ENCODE measurements at regions not wholly inside any gene's neighbourhood (a gene's known extent, or its start where the extent isn't known, plus 50 kb on each side); places are given as distances from the start of the nearest gene placed in this dataset.

DNA sequence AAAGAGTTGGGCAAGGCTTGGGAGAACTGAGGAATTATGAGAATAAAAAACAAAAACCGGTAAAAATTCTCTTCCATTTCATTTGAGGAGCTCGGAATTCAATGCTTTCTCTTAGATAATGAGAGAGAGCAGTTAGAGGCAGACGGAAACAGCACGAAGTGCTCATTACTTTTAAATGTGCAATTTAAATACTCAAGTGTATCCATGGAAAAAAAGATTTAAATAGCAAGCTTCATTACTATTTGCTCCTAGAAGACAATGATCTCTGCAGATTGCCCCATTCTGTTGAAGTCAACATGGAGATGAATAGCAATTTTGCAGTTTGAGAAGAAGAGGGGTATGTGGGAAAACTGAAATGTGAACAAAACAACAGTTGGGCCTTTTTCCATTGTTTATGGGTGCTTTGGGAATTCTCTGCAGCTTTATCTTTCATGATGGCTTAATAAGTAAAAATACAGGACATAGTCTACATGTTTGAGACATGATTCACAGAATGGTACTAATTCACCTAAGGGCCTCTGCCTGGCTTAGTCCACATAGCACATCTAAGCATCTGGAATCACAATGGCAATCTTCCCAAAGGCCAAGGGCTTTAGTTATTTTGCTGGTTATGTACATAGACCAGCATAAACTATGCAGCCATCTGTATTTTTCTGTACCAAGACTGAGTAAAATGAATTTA is 512.7 kb upstream of the FAT1 start:
- DNase-seq (ENCODE audit: low spot score): peak; percentile 64

DNA sequence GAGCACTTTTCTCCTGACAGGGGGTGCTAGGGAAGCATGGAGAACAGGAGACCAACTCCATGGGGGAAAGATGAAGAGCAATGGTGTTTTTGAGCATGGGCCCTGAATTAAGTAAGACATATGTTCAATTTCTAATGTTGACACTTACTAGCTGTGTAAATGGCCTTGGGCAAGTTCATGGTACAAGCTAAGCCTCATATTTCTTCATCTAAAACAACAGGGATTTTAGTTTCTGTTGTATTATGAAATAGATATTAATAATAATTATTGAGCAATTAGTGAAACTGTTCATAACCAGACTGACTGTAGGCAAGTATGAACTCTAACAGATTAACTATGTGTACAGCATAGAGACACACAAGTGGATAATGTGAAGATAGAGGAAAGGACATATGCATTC is 515.0 kb upstream of the FAT1 start:
- DNase-seq (ENCODE audit: low spot score): no peak

DNA sequence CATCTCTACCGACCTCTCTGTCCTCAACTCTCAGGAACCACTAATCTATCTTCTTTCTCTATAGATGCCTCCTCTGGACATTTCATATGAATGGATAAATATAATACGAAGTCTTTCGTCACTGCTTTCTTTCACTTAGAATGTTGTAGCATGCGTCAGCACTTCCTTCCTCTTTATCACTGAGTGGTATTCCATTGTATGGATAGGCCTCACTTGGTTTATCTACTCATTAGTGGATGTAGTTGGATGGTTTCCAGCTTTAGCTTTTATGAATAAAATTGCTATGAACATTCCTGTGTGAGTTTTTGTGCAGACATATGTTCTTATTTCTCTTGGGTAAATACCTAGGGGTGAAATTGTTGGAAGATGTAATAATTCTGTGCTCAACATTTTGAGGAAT is 528.2 kb upstream of the FAT1 start:
- peak; percentile 6 for DNase-seq (ENCODE audit: low spot score)

DNA sequence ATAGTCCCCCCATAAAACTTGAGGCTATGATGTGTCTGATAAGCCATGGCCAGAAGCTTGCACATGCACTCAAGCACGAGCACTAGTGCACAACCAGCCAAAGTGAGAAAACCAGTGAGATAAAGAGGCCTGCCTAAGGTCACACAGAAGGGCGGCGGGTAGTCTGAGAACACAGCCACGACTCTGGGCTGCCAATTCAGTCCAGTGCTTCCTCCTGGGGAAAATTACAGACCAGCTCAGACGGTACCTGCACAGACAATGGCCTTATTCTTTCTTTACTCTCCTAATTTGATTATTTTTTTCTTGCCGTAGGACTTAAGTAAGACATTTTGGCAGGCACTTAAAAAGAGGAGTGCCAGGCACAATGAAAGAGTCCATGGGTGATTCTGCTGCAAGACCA is 533.2 kb upstream of the FAT1 start:
- no peak for DNase-seq (ENCODE audit: low spot score)

DNA sequence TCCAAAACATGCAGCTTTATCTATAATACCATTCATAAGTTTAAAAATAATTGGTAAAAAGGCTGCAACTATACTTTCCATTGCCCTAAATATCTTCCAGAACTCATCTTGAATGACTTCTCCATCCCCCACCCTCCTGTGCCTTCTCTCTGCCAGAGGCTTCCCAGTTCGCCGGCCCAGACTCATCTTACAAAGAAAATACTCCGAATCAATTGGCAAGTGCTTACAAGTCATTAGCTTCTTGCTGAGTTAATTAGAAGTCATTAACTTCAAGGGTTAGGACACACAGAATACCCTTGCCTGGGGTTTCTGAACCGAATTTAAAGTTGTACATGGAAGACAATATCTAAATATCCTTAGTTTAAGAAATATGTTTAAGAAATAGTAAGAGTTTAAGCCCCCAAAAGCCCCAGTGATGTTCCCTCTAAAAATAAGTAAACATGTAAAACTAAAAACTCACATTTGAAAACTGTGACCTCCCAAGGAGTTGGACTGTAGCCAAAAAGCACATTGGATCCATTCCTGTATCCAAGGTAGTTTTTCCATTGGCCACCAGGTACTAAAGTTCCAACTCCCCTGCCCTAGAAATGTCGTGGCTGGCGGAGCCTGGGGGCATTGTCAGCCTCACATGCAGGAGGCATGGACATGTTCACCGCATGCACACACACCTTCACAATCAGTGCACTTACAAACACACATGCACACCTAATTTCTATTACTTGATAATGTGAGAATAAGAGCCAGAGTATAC is 535.2 kb upstream of the FAT1 start:
- DNase-seq (ENCODE audit: low spot score): no peak

DNA sequence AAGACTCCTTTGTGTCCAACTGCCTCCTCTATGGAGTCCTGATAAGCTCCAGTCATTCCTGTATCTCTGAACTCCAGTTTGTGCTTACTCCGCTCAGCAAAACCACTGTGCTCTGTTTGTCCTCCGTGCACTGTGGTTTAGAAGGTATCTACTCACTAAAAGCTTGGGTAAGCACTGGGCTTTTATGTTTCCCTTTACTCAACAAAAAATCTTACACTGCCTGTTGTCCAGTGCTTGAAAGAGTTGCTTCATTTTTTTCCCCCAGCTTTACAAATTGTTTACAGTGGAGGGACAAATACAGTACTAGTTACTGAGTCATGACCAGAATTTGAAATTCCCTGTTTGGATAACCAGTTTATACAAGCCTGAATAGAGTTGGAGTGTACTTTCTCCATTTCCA is 545.3 kb upstream of the FAT1 start:
- DNase-seq (ENCODE audit: low spot score): no peak

DNA sequence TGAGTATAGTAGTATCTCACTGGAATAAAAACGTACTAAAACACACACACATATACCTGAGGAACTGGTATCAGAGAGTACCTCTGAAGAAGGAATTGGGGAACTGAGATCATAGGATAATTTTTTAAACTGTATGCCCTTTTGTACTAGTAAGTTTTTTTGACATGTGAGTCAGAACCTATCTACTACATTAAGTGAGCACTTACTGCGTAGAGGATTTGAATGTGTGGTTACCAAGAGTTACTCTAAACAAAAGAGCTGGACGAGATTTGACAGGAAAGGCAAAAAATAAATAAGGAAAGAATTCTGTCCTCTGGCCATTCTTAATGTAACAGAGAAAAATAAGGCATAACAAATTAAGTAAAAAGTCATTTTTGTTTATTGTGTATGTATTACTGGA is 546.5 kb upstream of the FAT1 start:
- no peak for DNase-seq (ENCODE audit: low spot score)

DNA sequence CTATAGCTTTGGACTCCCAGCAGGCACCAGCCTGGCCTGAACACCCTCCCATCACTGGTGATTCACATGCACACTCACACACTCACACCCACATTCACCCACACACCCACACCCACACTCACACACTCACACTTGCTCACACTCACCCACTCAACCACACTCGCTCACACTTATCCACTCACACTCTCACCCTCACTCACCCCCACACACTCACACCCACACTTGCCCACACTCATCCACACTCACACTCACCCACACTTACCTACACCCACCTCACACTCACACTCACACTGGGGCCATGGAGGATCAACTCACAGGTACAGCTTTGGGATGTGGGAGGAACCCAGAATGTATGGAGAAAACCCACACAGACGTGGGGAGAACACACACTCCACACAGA is 548.2 kb upstream of the FAT1 start:
- no peak for DNase-seq (ENCODE audit: low spot score)

DNA sequence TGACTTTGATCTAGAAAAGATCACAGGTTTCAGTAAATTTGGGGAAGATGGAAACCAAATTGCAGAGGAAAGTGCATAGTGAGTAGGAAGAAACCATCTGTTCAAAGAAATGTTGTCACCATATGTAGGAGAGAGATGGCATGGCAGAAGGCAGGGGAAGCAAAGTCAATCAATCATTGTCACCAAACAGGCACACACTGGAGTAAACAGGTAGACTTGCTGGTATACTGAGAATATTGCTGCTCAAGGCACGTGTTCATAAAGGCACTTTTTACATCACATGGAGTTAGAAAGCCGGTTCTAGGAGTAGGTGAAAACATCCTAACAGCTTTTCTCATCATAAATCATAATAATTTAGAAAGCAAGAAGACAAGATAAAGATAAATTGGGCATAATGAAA is 550.5 kb upstream of the FAT1 start:
- no peak for DNase-seq (ENCODE audit: low spot score)

DNA sequence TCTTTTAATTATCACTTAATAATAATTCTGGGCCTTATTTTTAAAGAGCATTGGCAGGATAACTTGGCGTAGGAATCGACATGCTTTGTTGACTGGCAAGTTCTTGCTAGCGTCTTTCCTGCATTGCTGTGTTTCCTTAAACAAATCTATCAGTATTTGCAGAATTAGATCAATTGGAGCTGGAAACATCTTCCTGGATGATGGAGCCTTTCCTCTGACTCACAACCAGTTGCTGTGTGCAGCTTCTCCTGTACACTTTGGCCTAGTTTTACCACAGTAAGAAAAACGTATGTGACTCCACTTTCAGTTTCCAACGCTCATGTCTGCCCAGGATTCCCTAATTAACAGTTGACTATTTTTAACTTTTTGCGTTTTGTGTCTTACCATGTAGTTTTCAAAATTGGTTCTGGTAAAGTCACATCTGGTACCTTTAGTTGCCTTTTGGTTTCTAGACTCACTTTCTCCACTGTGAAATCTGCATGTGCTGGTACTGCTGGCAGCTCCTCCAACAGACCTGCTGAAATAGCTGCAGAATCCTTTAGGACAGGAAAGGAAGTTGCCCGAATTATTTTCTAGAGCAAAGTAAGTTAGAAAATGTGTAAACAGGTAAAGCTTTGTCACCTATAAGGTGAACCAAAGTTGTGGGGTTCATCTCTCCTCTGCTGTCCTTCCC is 553.2 kb upstream of the FAT1 start:
- DNase-seq (ENCODE audit: low spot score): no peak

DNA sequence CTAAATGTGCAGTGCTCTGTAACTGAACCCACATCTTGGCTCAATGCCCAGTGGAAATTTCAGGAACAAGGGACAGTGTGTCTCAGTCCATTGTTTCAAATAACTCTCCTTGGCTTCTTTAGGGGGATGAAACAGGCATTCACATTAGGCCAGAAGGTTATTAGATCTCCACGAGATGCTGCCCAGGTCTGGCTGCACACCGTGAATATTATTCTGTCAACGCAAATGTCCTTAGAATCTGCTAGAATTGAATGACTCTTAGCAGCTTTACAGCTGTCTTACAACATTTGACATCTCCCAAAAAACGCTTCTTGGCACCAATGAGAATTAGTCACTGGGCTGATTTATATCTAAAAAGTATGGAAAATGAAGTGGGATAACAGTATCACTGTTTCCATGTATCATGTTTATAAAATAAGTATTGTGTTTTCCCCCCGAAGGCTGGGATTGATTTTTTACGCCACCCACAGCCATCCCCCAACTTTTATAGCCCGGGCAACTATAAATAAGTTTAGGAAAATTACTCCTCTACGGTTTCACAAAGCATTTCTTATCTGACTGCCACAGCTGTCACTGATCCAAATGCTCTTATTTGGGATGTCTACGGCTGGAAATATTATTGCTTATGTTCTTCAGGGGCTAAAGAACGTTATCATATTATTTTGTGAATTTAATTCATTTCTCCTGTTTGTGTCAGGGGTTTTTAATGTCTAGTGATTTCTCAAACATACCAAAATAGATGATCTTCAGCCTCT is 559.7 kb upstream of the FAT1 start:
- no peak for DNase-seq (ENCODE audit: low spot score)

DNA sequence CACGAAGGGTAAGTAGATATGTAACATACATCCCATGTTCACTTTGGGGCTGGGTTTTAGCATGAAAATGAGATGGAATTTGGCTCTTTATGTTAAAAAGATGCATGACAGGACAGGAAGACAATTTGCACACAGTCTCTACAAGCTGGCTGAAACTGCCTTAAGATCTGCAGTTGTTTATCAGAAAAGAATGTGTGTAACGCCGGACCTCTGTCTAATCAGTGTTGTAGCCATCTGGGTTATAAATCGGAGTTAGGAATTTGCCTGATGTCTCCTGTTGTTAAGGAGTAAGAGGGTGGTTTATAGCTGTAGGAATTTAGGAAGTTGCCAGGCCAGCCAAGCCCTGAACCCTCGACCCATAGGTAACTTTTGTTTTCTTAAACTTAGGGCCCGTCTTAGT is 562.9 kb upstream of the FAT1 start:
- peak; percentile 4 for DNase-seq (ENCODE audit: low spot score)

DNA sequence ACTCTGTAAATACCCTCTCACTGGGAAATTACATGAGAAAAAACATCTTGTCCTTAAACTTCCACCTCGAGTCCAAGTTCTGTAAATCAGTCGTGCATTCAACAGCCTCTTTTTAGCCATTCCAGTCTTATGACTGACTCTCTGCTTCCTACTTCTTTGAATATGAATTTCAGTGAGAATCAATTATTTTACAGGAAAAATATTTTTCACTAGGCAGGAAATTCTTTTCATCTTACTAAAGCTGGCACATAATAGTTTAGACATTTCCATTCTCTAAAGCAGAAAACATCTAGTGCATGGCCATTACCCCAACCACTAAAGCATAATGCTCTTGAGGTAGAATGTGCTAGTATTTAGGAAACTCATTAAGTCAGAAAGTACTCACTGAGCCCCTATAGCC is 565.7 kb upstream of the FAT1 start:
- DNase-seq (ENCODE audit: low spot score): no peak

DNA sequence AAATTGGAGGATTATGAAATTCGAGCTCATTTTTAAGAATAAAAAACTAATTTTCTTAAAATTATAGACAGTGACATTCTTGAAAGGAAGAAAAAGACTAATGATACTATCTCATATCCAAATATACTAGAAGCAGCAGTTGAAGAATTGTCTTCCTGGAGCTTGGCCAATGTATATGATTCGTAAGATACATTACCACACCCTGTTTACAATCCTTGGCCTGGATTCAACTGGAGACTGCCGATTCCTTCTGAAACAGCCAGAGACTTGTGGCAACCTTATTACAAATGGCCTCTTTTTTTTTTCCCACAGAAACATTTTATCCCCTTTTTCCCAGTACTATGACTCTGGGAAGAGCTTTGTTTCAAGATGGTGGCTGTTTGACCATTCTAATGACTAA is 571.2 kb upstream of the FAT1 start:
- peak; percentile 15 for DNase-seq (ENCODE audit: low spot score)

DNA sequence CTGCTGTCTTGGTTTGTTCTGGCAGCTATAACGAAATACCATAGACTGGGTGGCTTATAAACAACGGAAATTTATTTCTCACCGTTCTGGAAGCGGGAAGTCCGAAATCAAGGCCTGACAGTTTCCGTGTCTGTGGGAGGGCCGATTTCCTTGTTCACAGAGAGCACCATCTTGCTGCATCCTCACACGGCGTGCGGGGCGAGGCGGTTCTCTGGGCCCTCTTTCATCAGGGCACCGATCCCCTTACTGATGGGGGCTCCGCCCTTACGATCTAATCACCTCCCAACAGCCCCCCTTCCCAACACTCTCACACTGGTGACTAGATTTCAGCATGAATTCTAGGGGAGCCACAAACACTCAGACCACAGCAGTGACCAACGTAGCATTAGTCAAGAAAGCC is 578.3 kb upstream of the FAT1 start:
- DNase-seq (ENCODE audit: low spot score): no peak

DNA sequence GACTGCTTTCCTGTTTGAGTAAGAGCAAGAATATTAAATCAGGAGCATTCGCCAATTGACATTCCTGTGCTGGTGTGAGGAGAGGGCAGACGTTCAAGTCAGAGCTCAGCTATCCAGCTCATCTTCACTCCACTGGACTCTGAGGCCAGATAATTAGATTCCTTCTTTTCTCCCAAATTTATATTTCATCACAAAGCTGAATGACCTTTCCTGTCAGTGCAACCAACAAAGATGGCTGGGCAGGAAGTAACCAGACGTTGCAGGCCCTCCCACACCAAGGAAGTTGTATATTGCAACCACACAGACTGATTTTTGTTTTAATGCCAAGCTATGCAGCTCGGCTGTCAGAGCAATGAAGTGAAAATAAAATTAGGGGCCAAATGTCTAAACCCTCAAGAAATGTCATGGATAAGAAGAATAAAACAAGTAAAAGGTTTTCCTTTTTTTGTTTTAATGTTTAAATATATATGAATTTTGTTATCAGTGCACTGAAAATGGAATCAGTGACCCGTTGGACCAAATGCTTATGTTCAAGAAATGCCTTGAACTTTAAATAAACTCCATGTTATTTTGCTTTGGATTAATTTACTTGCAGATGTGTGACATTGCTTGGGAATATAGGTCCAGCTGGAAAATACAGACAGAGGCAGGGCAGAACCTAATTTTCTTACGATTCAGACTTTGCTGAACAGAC is 578.9 kb upstream of the FAT1 start:
- no peak for DNase-seq (ENCODE audit: low spot score)

DNA sequence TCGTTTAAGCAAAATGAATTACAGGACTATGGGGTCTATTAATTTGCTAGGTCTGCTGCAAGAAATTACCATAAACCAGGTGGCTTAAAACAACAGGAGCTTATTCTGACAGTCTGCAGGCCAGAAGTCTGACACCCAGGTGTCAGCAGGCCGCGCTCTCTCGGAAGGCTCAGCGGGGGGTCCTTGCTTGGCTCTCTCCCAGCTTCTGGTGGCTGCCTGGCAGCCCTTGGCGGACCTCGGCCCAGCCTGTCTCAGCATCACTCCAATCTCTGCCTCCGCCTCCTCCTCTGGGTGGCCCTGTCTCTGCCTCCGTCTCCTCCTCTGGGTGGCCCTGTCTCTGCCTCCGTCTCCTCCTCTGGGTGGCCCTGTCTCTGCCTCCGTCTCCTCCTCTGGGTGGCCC is 580.5 kb upstream of the FAT1 start:
- DNase-seq (ENCODE audit: low spot score): no peak

DNA sequence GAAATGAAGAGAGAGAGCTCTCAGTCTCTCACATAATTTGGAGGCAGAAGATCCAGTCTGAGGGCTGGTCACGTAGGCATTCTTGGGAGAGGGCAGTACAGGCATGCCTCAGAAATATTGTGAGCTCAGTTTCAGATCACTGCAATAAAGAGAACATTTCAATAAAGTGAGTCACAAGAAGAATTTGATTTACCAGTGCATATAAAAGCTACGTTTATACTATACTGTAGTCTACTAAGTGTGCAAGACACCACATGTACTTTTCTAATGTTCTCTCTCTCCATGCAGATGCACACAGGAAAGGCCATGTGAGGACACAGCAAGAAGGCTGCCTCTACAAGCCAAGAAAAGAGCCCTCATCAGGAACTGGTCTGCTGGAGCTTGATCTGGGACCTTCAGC is 583.5 kb upstream of the FAT1 start:
- DNase-seq (ENCODE audit: low spot score): no peak

DNA sequence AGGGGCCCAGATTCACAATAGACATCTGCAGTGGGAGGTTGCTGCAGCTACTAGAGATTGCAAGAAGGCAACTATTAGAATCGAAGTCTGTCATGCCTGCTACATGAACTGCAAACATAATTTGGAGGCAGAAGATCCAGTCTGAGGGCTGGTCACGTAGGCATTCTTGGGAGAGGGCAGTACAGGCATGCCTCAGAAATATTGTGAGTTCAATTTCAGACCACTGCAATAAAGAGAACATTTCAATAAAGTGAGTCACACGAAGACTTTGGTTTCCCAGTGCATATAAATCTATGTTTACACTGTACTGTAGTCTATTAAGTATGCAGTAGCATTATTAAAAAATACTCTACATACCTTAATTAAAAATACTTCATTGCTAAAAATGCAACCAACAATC is 585.8 kb upstream of the FAT1 start:
- DNase-seq (ENCODE audit: low spot score): peak; percentile 35

DNA sequence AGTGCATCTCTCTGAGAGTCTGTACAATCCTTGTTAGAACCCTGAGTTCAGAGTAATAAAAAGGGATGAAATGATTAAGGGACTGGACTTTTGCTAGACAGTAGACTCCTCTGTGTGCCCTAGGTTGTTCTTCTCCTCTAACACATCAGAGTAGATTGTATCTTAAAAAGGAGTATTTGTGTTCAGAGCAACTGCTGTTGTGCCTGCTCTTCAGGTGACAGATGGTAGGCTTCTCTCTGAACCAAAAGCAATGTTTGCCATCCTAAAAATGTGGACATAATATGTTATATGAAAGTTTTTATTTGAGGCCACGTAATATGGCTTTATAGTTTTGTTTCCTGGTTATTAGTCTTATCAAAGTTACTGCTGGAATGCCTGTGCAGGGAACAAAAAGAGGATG is 588.6 kb upstream of the FAT1 start:
- DNase-seq (ENCODE audit: low spot score): no peak

DNA sequence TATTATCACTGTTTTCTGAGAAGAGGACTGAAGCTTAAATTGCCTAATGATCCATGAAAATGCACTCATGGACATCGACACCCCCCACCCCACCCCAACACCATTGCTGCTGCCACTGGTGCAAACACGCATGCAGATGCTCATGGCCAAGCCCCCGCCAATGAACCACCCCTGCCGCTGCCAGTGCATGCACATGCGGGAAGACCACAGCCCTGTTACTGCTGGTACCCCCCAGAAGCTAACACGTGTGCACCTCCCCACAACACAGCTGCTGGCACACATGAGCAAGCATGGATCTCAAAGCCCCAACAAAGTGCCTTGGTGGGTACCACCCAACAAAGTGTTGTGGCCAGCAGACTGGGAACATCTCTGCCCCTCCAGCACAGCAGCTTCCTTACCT is 594.1 kb upstream of the FAT1 start:
- no peak for DNase-seq (ENCODE audit: low spot score)

DNA sequence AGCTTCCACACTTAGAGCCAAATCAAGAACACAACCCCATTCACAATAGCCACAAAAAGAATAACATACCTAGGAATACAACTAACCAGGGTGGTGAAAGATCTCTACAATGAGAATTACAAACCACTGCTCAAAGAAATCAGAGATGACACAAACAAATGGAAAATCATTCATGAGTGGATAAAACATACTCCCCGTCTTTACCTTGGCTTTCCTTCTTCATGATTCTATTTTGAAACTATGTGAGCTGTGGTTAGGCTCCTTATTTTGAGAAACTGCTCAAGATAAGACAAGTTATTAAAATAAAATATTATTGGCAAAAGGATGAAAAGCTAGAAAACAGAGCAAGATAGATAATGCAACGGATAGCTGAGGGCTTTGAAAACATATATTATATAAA is 598.1 kb upstream of the FAT1 start:
- DNase-seq (ENCODE audit: low spot score): no peak

Data from A172 (cell line).